ENCODE measurements at regions not wholly inside any gene's neighbourhood (a gene's known extent, or its start where the extent isn't known, plus 50 kb on each side); places are given as distances from the start of the nearest gene placed in this dataset.

- DNase-seq (ENCODE audit: low read depth), result peak; percentile 99
- no peaks in the 10 kb centered on the region for H3K36me3 ChIP-seq (ENCODE audit: control insufficient read depth, insufficient read depth, low read length)
- no peaks in the 10 kb centered on the region for H3K27me3 ChIP-seq (ENCODE audit: control insufficient read depth, insufficient read depth, low read length)
- FAIRE-seq, result peak; percentile 99
- TF ChIP-seq CTCF (IDR thresholded peaks at IDR 0.05; ENCODE audit: insufficient read depth, low read length, severe bottlenecking), result no peak
- no peak overlapping the region for H3K4me3 ChIP-seq (ENCODE audit: low read depth, low read length)
These were observed 478.5 kb downstream of the KIF20B start for GRCh38 chr10:90179696-90180407.

GRCh38 chr10:90180886-90181691 is 479.7 kb downstream of the KIF20B start:
- no peak overlapping the region for H3K4me3 ChIP-seq (ENCODE audit: low read depth, low read length)
- no peak for TF ChIP-seq CTCF (IDR thresholded peaks at IDR 0.05; ENCODE audit: insufficient read depth, low read length, severe bottlenecking)
- no peak for FAIRE-seq
- no peak for DNase-seq (ENCODE audit: low read depth)
- H3K27me3 ChIP-seq (ENCODE audit: control insufficient read depth, insufficient read depth, low read length), result no peaks in the 10 kb centered on the region
- no peaks in the 10 kb centered on the region for H3K36me3 ChIP-seq (ENCODE audit: control insufficient read depth, insufficient read depth, low read length)

- DNase-seq (ENCODE audit: low read depth) (no peak), FAIRE-seq (no peak)
- H3K36me3 ChIP-seq (ENCODE audit: control insufficient read depth, insufficient read depth, low read length), result no peaks in the 10 kb centered on the region
- no peak overlapping the region for H3K4me3 ChIP-seq (ENCODE audit: low read depth, low read length)
- no peak for TF ChIP-seq CTCF (IDR thresholded peaks at IDR 0.05; ENCODE audit: insufficient read depth, low read length, severe bottlenecking)
- no peaks in the 10 kb centered on the region for H3K27me3 ChIP-seq (ENCODE audit: control insufficient read depth, insufficient read depth, low read length)
These were observed 491.4 kb downstream of the KIF20B start for GRCh38 chr10:90192825-90193224.

- DNase-seq (ENCODE audit: low read depth) (no peak), FAIRE-seq (no peak)
- Histone ChIP-seq H3K36me3 (ENCODE audit: control insufficient read depth, insufficient read depth, low read length) (no peaks in the 10 kb centered on the region), H3K27me3 (ENCODE audit: control insufficient read depth, insufficient read depth, low read length) (no peaks in the 10 kb centered on the region), H3K4me3 (ENCODE audit: low read depth, low read length) (no peak overlapping the region)
- TF ChIP-seq CTCF (IDR thresholded peaks at IDR 0.05; ENCODE audit: insufficient read depth, low read length, severe bottlenecking), result no peak
These were observed 492.0 kb downstream of the KIF20B start for GRCh38 chr10:90193240-90193985.

GRCh38 chr10:90195288-90195840 is 494.0 kb downstream of the KIF20B start:
- Histone ChIP-seq H3K4me3 (ENCODE audit: low read depth, low read length) (no peak overlapping the region), H3K27me3 (ENCODE audit: control insufficient read depth, insufficient read depth, low read length) (no peaks in the 10 kb centered on the region), H3K36me3 (ENCODE audit: control insufficient read depth, insufficient read depth, low read length) (no peaks in the 10 kb centered on the region)
- FAIRE-seq, result no peak
- TF ChIP-seq CTCF (IDR thresholded peaks at IDR 0.05; ENCODE audit: insufficient read depth, low read length, severe bottlenecking), result no peak
- DNase-seq (ENCODE audit: low read depth), result no peak
